Right lobe of liver (tissue), 4 donors: ENCODE measurements at regions not wholly inside any gene's neighbourhood (a gene's known extent, or its start where the extent isn't known, plus 50 kb on each side); places are given as distances from the start of the nearest gene placed in this dataset.

Source experiments
- POLR2A ChIP-seq: fragments of 450-650 bp; IDR thresholded peaks from one replicate; pipeline ENCODE4 v1.6.1; 2017; ENCODE audit warnings: antibody characterized with exemption, mild to moderate bottlenecking
- TF ChIP-seq, protein P1 (sequence below), 4 donors: fragments of 200-600 bp in 3 of 4; fragments of 450-650 bp in 1 of 4; IDR thresholded peaks; one replicate each; pipeline versions ENCODE4 v1.5.1 to v1.8.0; 2016 to 2022; ENCODE audit warnings: antibody characterized with exemption in 4 of 4, mild to moderate bottlenecking in 2 of 4
- donor health status: DM: no; HTN: no; CAD: no.
- donor health status: DM: no; HTN: no; CAD: no.
- donor health status: DM: no; HTN: yes; CAD: no.

GRCh38 chr9:1210954-1211353 lies 160.8 kb downstream of the DMRT2 start:
- TF ChIP-seq POLR2A, result no peak
- TF ChIP-seq, protein P1, sequence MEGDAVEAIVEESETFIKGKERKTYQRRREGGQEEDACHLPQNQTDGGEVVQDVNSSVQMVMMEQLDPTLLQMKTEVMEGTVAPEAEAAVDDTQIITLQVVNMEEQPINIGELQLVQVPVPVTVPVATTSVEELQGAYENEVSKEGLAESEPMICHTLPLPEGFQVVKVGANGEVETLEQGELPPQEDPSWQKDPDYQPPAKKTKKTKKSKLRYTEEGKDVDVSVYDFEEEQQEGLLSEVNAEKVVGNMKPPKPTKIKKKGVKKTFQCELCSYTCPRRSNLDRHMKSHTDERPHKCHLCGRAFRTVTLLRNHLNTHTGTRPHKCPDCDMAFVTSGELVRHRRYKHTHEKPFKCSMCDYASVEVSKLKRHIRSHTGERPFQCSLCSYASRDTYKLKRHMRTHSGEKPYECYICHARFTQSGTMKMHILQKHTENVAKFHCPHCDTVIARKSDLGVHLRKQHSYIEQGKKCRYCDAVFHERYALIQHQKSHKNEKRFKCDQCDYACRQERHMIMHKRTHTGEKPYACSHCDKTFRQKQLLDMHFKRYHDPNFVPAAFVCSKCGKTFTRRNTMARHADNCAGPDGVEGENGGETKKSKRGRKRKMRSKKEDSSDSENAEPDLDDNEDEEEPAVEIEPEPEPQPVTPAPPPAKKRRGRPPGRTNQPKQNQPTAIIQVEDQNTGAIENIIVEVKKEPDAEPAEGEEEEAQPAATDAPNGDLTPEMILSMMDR (IDR thresholded peaks at IDR 0.05), result no peak
